Tibial nerve (tissue), 3 donors: ENCODE measurements at regions not wholly inside any gene's neighbourhood (a gene's known extent, or its start where the extent isn't known, plus 50 kb on each side); places are given as distances from the start of the nearest gene placed in this dataset.

Experiments
- POLR2A ChIP-seq, 2 donors: fragments of 450-650 bp; IDR thresholded peaks; one replicate each; pipeline ENCODE4 v1.6.1; 2017; ENCODE audit warnings: antibody characterized with exemption in 2 of 2, mild to moderate bottlenecking in 2 of 2, moderate library complexity in 2 of 2
- TF ChIP-seq, protein P1 (sequence below), 5 experiments: fragments of 200-600 bp in 3 of 5; fragments of 450-650 bp in 2 of 5; sonication (generic) in 3 of 5; IDR thresholded peaks; one replicate each; pipeline ENCODE4 v1.5.1; 2016 to 2019; ENCODE audit warnings: antibody characterized with exemption in 5 of 5, mild to moderate bottlenecking in 3 of 5, moderate library complexity in 2 of 5

DNA sequence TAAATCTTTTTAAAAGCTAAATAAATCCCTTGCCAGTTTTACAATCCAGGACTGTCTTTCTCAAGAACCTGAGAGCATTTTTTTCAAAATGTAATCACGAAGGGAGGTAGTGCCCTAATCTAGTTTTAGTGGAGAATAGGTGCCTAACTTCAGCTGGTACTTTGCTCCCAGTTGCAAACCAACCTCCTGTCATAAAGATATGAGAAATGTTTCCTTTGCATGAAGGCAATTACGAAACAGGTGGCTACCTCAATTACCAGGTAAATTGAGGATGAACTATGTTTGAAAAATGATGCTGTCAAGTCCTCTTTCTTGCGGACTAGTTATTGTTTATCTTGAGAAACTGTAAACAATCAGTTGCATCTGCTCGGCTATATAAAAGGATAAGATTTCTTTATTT lies 437.9 kb downstream of the DAD1 start:
- TF ChIP-seq, protein P1, sequence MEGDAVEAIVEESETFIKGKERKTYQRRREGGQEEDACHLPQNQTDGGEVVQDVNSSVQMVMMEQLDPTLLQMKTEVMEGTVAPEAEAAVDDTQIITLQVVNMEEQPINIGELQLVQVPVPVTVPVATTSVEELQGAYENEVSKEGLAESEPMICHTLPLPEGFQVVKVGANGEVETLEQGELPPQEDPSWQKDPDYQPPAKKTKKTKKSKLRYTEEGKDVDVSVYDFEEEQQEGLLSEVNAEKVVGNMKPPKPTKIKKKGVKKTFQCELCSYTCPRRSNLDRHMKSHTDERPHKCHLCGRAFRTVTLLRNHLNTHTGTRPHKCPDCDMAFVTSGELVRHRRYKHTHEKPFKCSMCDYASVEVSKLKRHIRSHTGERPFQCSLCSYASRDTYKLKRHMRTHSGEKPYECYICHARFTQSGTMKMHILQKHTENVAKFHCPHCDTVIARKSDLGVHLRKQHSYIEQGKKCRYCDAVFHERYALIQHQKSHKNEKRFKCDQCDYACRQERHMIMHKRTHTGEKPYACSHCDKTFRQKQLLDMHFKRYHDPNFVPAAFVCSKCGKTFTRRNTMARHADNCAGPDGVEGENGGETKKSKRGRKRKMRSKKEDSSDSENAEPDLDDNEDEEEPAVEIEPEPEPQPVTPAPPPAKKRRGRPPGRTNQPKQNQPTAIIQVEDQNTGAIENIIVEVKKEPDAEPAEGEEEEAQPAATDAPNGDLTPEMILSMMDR (IDR thresholded peaks at IDR 0.05) = no peak
- TF ChIP-seq POLR2A (IDR thresholded peaks at IDR 0.05) = no peak
